ENCODE measurements at regions not wholly inside any gene's neighbourhood (a gene's known extent, or its start where the extent isn't known, plus 50 kb on each side); places are given as distances from the start of the nearest gene placed in this dataset.
A peak's percentile ranks its signal among the peaks of the same experiment; 100 is the strongest.

GRCh38 chr6:139852067-139852466 is 477.6 kb upstream of the CITED2 start:
- Histone ChIP-seq H3K4me1 (peaks cover 0 to 5% of the 10 kb centered on the region in 2 donors), H3K27ac (no peak overlapping the region), H3K27me3 (no peaks in the 10 kb centered on the region), H3K4me3 (no peak overlapping the region), H3K36me3 (no peaks in the 10 kb centered on the region), H3K9me3 (peaks cover 0 to 11% of the 10 kb centered on the region in 2 donors)
- no peak for TF ChIP-seq CTCF (IDR thresholded peaks at IDR 0.05)
- DNase-seq (ENCODE audit: low spot score): no peak

- Histone ChIP-seq H3K9me3 (peaks cover 0 to 11% of the 10 kb centered on the region in 2 donors), H3K36me3 (no peaks in the 10 kb centered on the region), H3K27me3 (no peaks in the 10 kb centered on the region), H3K4me1 (peaks cover 0 to 13% of the 10 kb centered on the region in 2 donors), H3K27ac (no peak overlapping the region), H3K4me3 (no peak overlapping the region)
- no peak for DNase-seq (ENCODE audit: low spot score)
- TF ChIP-seq CTCF (IDR thresholded peaks at IDR 0.05): no peak
Observed at GRCh38 chr6:139851206-139851605, 476.8 kb upstream of the CITED2 start.

GRCh38 chr6:139850512-139850911 is 476.1 kb upstream of the CITED2 start:
- Histone ChIP-seq H3K4me3 (no peak overlapping the region), H3K9me3 (peaks cover 0 to 11% of the 10 kb centered on the region in 2 donors), H3K27me3 (no peaks in the 10 kb centered on the region), H3K4me1 (peaks cover 0 to 16% of the 10 kb centered on the region in 2 donors), H3K27ac (no peak overlapping the region), H3K36me3 (no peaks in the 10 kb centered on the region)
- no peak for TF ChIP-seq CTCF (IDR thresholded peaks at IDR 0.05)
- no peak for DNase-seq (ENCODE audit: low spot score)

- Histone ChIP-seq H3K27ac (peak overlapping the region in 1 of 2 donors; percentile 70), H3K4me3 (peak overlapping the region in 1 of 2 donors; percentile 11), H3K4me1 (peaks cover 0 to 16% of the 10 kb centered on the region in 2 donors), H3K9me3 (peaks cover 0 to 11% of the 10 kb centered on the region in 2 donors), H3K27me3 (no peaks in the 10 kb centered on the region), H3K36me3 (no peaks in the 10 kb centered on the region)
- no peak for TF ChIP-seq CTCF (IDR thresholded peaks at IDR 0.05)
- DNase-seq (ENCODE audit: low spot score): no peak
Observed at GRCh38 chr6:139847457-139847813, 473.0 kb upstream of the CITED2 start.

- no peak for TF ChIP-seq CTCF (IDR thresholded peaks at IDR 0.05)
- Histone ChIP-seq H3K36me3 (no peaks in the 10 kb centered on the region), H3K4me3 (peak overlapping the region in 1 of 2 donors; percentile 11), H3K4me1 (peaks cover 0 to 16% of the 10 kb centered on the region in 2 donors), H3K27ac (peak overlapping the region; percentile 31 to 70), H3K9me3 (peaks cover 0 to 11% of the 10 kb centered on the region in 2 donors), H3K27me3 (no peaks in the 10 kb centered on the region)
- no peak for DNase-seq (ENCODE audit: low spot score)
Observed at GRCh38 chr6:139846538-139847456, 472.3 kb upstream of the CITED2 start.

Measured in right atrium auricular region (tissue), 2 donors.